Ovary (tissue), 7 donors: ENCODE measurements at regions not wholly inside any gene's neighbourhood (a gene's known extent, or its start where the extent isn't known, plus 50 kb on each side); places are given as distances from the start of the nearest gene placed in this dataset.

Experiments
- DNase-seq, 5 donors: peaks; one replicate each; pipeline ENCODE4 v3.0.0-alpha.2; 2019 to 2020
- H3K27ac ChIP-seq, 2 donors: fragments of 200-600 bp; one replicate each; pipeline versions ENCODE4 v1.5.1 to v1.8.0; 2019 to 2022
- H3K27me3 ChIP-seq: fragments of 200-600 bp; one replicate; pipeline ENCODE4 v1.8.0; 2022
- H3K36me3 ChIP-seq: fragments of 200-600 bp; sonication (generic); one replicate; pipeline ENCODE4 v1.5.1; 2019
- H3K4me1 ChIP-seq: one replicate; pipeline ENCODE4 v1.8.1; 2013; ENCODE audit warnings: mild to moderate bottlenecking, moderate library complexity; ENCODE audit not compliant: insufficient read depth
- H3K4me3 ChIP-seq: fragments of 200-600 bp; sonication (generic); one replicate; pipeline ENCODE4 v1.5.1; 2017
- H3K9me3 ChIP-seq, 2 donors: fragments of 200-600 bp in 1 of 2; sonication (generic) in 1 of 2; one replicate each; pipeline versions ENCODE4 v1.5.1 to v1.8.1; 2013 to 2019; ENCODE audit warnings: mild to moderate bottlenecking in 1 of 2, moderate library complexity in 1 of 2
- EP300 ChIP-seq: sonication (generic); formaldehyde crosslinking; IDR thresholded peaks from one replicate; pipeline ENCODE4 v1.6.1; 2017; ENCODE audit warnings: antibody characterized with exemption
- POLR2A ChIP-seq: fragments of 450-650 bp; IDR thresholded peaks from one replicate; pipeline ENCODE4 v1.6.1; 2017; ENCODE audit warnings: antibody characterized with exemption, mild to moderate bottlenecking, moderate library complexity
- WGBS, 3 donors: extraction: QIAGEN DNeasy Blood & Tissue Kit in 1 of 3; methylation state at CpG; one replicate each; pipeline versions ENCODE4 v1.1.5 to v1.1.7; 2013 to 2017; 5-methylcytosine and 5-hydroxymethylcytosine counted together
- intact Hi-C, 4 donors: fragments of 100-400 bp; cut with DNase I; formaldehyde crosslinking; loops; one replicate each; pipeline versions ENCODE4 v1.11.0 to v1.15.1; 2022 to 2023
- TF ChIP-seq, protein P1 (sequence below), 3 donors: fragments of 450-650 bp in 2 of 3; fragments of 200-600 bp in 1 of 3; IDR thresholded peaks; one replicate each; pipeline versions ENCODE4 v1.5.1 to v1.8.0; 2016 to 2022; ENCODE audit warnings: antibody characterized with exemption in 3 of 3, mild to moderate bottlenecking in 1 of 3
- donor health status: DM: no; HTN: no; CAD: no; lungs with moderate emphysema.
- donor health status: DM: no; HTN: no; CAD: no.
- donor health status: Bipolar disorder and iron deficiency.
- donor health status: DM: no; HTN: no; CAD: no.
- donor health status: DM: yes; HTN: yes; CAD: no.

DNA sequence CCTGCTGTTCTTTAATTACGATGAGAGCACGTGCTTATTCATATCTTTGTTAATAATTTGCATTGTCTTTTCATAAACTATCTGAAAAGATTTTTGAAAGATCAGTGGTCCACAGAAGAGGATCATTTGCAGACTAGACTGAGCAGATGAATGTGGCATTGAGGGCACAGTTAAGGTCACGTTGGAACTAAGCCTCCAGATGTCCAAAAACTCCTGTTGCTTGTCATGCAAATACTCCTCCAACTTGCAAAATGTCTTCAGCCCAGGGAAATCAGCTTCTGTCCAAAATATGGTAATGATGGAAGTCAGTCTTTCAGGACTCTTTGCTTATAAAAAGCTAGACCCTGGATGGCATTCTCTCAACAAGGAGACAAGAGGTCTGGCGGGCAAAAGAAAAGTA lies 201.6 kb upstream of the TMEM260 start:
- Histone ChIP-seq H3K4me1 (peaks cover 8% of the 10 kb centered on the region), H3K4me3 (no peak overlapping the region), H3K27me3 (no peaks in the 10 kb centered on the region), H3K36me3 (no peaks in the 10 kb centered on the region), H3K27ac (no peak overlapping the region), H3K9me3 (no peaks in the 10 kb centered on the region)
- WGBS, 3 donors = 34 to 64% (median 36%) methylated on average over 4 of the region's 4 CpGs
- intact Hi-C loops = no loop called here
- TF ChIP-seq EP300 (no peak), POLR2A (no peak)
- TF ChIP-seq, protein P1, sequence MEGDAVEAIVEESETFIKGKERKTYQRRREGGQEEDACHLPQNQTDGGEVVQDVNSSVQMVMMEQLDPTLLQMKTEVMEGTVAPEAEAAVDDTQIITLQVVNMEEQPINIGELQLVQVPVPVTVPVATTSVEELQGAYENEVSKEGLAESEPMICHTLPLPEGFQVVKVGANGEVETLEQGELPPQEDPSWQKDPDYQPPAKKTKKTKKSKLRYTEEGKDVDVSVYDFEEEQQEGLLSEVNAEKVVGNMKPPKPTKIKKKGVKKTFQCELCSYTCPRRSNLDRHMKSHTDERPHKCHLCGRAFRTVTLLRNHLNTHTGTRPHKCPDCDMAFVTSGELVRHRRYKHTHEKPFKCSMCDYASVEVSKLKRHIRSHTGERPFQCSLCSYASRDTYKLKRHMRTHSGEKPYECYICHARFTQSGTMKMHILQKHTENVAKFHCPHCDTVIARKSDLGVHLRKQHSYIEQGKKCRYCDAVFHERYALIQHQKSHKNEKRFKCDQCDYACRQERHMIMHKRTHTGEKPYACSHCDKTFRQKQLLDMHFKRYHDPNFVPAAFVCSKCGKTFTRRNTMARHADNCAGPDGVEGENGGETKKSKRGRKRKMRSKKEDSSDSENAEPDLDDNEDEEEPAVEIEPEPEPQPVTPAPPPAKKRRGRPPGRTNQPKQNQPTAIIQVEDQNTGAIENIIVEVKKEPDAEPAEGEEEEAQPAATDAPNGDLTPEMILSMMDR (IDR thresholded peaks at IDR 0.05) = no peak
- no peak for DNase-seq

DNA sequence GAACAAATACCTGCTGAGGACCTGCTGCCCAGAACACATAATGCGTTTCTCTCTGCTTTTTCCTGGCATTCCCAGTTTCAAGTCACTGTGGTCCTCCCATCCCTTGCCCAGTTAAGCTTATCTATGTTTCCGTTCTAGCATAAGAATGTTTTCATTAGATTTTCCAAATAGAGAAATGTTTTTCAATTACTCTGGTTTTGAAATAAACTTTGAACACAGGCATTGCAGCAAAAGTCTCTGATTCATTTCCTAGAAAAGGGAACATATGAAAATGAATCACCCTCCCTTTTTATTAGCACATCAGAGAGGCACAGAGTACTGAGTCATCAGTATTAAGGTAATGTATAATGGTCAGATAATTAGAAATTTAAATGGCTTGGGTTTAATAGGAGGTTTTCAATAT lies 201.1 kb upstream of the TMEM260 start:
- H3K27ac ChIP-seq = peak overlapping the region in 1 of 2 donors; percentile 43
- WGBS, 3 donors = 0 to 5% (median 4%) methylated on average over 2 of the region's 2 CpGs
- DNase-seq = peak in 1 of 5 donors; percentile 29
- no peaks in the 10 kb centered on the region for H3K27me3 ChIP-seq
- TF ChIP-seq POLR2A (no peak), EP300 (peak; percentile 60)
- peaks cover 8% of the 10 kb centered on the region for H3K4me1 ChIP-seq
- H3K36me3 ChIP-seq = no peaks in the 10 kb centered on the region
- intact Hi-C loops = no loop called here
- H3K9me3 ChIP-seq = no peaks in the 10 kb centered on the region
- no peak overlapping the region for H3K4me3 ChIP-seq

DNA sequence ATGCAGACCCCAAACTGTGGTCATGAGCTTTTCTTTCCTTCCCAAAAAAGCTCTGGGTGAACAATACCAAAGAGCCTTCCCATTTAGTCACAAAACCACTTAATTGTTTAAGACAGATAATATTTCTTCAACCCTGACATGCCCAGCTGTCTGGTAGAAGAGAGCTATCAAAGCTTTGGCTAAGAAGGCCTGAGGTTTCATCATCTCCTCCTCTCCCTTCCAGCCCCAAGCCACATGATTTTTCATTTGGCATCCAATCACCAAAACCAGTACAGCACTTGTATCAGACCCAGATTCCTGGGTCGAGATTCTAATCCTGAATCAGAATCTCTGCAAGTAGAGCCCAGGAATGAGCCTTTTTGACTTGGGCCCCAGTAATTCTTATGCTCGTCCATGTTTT lies 199.6 kb upstream of the TMEM260 start:
- WGBS, 3 donors = 61 to 73% (median 69%) methylated on average over 2 of the region's 2 CpGs
- Histone ChIP-seq H3K36me3 (no peaks in the 10 kb centered on the region), H3K4me3 (no peak overlapping the region), H3K4me1 (peaks cover 7% of the 10 kb centered on the region), H3K27ac (peak overlapping the region in 1 of 2 donors; percentile 43), H3K9me3 (no peaks in the 10 kb centered on the region), H3K27me3 (no peaks in the 10 kb centered on the region)
- DNase-seq = peak in 1 of 5 donors; percentile 33
- TF ChIP-seq POLR2A (no peak), EP300 (no peak)
- TF ChIP-seq, protein P1 (IDR thresholded peaks at IDR 0.05) = no peak
- intact Hi-C loops = no loop called here

DNA sequence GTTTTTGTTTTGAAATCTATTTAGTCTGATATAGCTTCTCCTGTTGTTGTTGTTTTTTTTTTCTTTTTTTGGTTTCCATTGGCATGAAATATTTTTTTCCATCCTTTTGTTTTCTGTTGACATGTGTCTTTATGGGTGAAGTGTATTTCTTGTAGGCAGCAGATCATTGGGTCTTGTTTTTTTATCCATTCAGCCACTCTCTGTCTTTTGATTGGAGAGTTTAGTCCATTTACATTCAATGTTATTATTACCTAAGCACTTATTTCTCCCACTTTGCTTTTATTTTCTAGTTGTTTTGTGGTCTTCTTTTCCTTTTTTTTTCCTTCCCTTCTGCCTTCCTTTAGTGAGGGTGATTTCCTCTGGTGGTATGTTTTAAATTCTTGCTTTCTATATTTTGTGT lies 193.6 kb upstream of the TMEM260 start:
- DNase-seq = no peak

DNA sequence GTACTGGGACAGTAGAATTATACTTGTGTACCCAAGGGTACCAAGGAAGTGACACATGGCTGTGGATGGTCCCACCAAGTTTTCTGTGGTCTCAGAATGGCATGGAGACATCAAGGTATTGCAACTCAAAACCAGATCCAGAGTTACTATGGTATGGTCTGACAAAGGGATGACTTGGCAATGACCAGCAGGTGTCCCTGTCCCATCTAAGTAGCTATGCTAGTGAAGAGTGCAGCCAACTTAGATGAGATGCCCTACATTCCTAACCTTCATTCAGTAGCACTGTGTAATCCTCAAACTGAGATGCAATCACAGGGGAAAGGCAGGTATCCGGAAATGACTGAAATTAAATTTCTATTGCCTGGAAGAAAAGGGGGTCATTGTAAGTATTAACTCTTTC lies 188.7 kb upstream of the TMEM260 start:
- intact Hi-C loops = no loop called here
- Histone ChIP-seq H3K27me3 (no peaks in the 10 kb centered on the region), H3K36me3 (no peaks in the 10 kb centered on the region), H3K9me3 (no peaks in the 10 kb centered on the region), H3K4me3 (no peak overlapping the region), H3K27ac (no peak overlapping the region), H3K4me1 (no peaks in the 10 kb centered on the region)
- WGBS, 3 donors = 86 to 88% (median 86%) methylated on average over 1 of the region's 1 CpG
- DNase-seq = no peak
- TF ChIP-seq EP300 = no peak
- TF ChIP-seq POLR2A = no peak
- TF ChIP-seq, protein P1 (IDR thresholded peaks at IDR 0.05) = no peak

More for the DNA sequence above, 193.6 kb upstream of the TMEM260 start:
- Histone ChIP-seq H3K4me3 (no peak overlapping the region), H3K27me3 (no peaks in the 10 kb centered on the region), H3K36me3 (no peaks in the 10 kb centered on the region), H3K27ac (no peak overlapping the region), H3K9me3 (no peaks in the 10 kb centered on the region), H3K4me1 (no peaks in the 10 kb centered on the region)
- TF ChIP-seq, protein P1 (IDR thresholded peaks at IDR 0.05) = no peak
- TF ChIP-seq POLR2A (no peak), EP300 (no peak)
- intact Hi-C loops = no loop called here
